ENCODE measurements at regions not wholly inside any gene's neighbourhood (a gene's known extent, or its start where the extent isn't known, plus 50 kb on each side); places are given as distances from the start of the nearest gene placed in this dataset.
"Not testable (repeated sequence)": the region's sequence is repeated elsewhere in the genome, so short reads cannot be mapped to it uniquely, and the experiment has no call there.

DNA sequence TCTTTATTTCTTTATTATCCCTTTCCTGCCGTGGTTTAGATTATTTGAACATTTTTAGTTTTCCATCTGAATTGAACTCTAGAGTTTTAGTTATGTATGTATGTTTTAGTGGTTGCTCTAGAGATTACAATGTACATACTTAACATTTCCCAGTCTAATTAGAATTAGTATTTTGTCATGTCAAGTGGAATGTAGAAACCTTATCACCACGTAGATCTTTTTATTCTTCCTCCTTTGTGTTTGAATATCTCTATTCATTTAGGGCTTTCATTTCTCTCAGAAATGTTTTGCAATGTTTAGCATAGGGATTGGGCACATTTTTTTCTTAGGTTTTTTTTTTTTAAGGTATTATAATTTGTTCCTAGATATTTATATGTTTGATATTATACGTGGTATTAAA lies 73.1 kb upstream of the EZR start:
- H3K27ac ChIP-seq (ENCODE audit: low read depth, low read length), result no peak overlapping the region
- H3K36me3 Mint-ChIP-seq (ENCODE audit: low read depth), result peaks cover 8% of the 10 kb centered on the region
- TF ChIP-seq, protein P1, sequence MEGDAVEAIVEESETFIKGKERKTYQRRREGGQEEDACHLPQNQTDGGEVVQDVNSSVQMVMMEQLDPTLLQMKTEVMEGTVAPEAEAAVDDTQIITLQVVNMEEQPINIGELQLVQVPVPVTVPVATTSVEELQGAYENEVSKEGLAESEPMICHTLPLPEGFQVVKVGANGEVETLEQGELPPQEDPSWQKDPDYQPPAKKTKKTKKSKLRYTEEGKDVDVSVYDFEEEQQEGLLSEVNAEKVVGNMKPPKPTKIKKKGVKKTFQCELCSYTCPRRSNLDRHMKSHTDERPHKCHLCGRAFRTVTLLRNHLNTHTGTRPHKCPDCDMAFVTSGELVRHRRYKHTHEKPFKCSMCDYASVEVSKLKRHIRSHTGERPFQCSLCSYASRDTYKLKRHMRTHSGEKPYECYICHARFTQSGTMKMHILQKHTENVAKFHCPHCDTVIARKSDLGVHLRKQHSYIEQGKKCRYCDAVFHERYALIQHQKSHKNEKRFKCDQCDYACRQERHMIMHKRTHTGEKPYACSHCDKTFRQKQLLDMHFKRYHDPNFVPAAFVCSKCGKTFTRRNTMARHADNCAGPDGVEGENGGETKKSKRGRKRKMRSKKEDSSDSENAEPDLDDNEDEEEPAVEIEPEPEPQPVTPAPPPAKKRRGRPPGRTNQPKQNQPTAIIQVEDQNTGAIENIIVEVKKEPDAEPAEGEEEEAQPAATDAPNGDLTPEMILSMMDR (conservative IDR thresholded peaks at IDR 0.05), result no peak
- H3K27ac Mint-ChIP-seq, result no peak overlapping the region
- 86 to 90% methylated on average over 1 to 2 of the region's 3 CpGs for WGBS, 2 experiments (ENCODE audit: insufficient coverage in 1 of 2, insufficient read length in 1 of 2)
- H3K9me3 Mint-ChIP-seq, result peaks cover 18% of the 10 kb centered on the region
- peaks cover 9% of the 10 kb centered on the region for H3K27me3 Mint-ChIP-seq (ENCODE audit: insufficient read depth)
- H3K4me1 ChIP-seq (ENCODE audit: control insufficient read depth, insufficient read depth, low read length), result no peaks in the 10 kb centered on the region
- no peaks in the 10 kb centered on the region for H3K9me3 ChIP-seq (ENCODE audit: control insufficient read depth, low read length)
- H3K4me3 Mint-ChIP-seq, result no peak overlapping the region
- no peak overlapping the region for H3K4me3 ChIP-seq (ENCODE audit: low read length)
- H3K4me1 Mint-ChIP-seq, result peaks cover 2% of the 10 kb centered on the region
- no peaks in the 10 kb centered on the region for H3K36me3 ChIP-seq (ENCODE audit: control insufficient read depth, insufficient read depth, low read length)
- no peak overlapping the region for H3K9ac ChIP-seq (ENCODE audit: extremely low read depth, low read length, poor library complexity, severe bottlenecking)
- no peak for DNase-seq
- H3K27me3 ChIP-seq (ENCODE audit: control insufficient read depth, insufficient read depth, low read length, poor library complexity, severe bottlenecking), result no peaks in the 10 kb centered on the region

- not testable (repeated sequence) for H3K27me3 ChIP-seq (ENCODE audit: control insufficient read depth, insufficient read depth, low read length, poor library complexity, severe bottlenecking); H3K9me3 ChIP-seq (ENCODE audit: control insufficient read depth, low read length); H3K4me3 ChIP-seq (ENCODE audit: low read length); H3K36me3 Mint-ChIP-seq (ENCODE audit: low read depth); H3K4me3 Mint-ChIP-seq; H3K27ac Mint-ChIP-seq; H3K9ac ChIP-seq (ENCODE audit: extremely low read depth, low read length, poor library complexity, severe bottlenecking); H3K36me3 ChIP-seq (ENCODE audit: control insufficient read depth, insufficient read depth, low read length); H3K4me1 Mint-ChIP-seq; DNase-seq; H3K27ac ChIP-seq (ENCODE audit: low read depth, low read length); H3K4me1 ChIP-seq (ENCODE audit: control insufficient read depth, insufficient read depth, low read length)
- WGBS, 2 experiments (ENCODE audit: insufficient coverage in 1 of 2, insufficient read length in 1 of 2), result 92 to 98% methylated on average over 6 of the region's 6 CpGs
- peaks cover 23% of the 10 kb centered on the region for H3K9me3 Mint-ChIP-seq
- peaks cover 13% of the 10 kb centered on the region for H3K27me3 Mint-ChIP-seq (ENCODE audit: insufficient read depth)
These were observed 72.4 kb upstream of the EZR start for GRCh38 chr6:158891560-158891959.

- H3K4me3 ChIP-seq (ENCODE audit: low read length); H3K9me3 ChIP-seq (ENCODE audit: control insufficient read depth, low read length); H3K4me1 ChIP-seq (ENCODE audit: control insufficient read depth, insufficient read depth, low read length); DNase-seq; H3K36me3 Mint-ChIP-seq (ENCODE audit: low read depth); H3K27ac Mint-ChIP-seq; H3K9ac ChIP-seq (ENCODE audit: extremely low read depth, low read length, poor library complexity, severe bottlenecking); H3K36me3 ChIP-seq (ENCODE audit: control insufficient read depth, insufficient read depth, low read length); H3K27me3 ChIP-seq (ENCODE audit: control insufficient read depth, insufficient read depth, low read length, poor library complexity, severe bottlenecking); H3K27ac ChIP-seq (ENCODE audit: low read depth, low read length); H3K4me3 Mint-ChIP-seq: not testable (repeated sequence)
- 96% methylated on average over 3 to 8 of the region's 8 CpGs for WGBS, 2 experiments (ENCODE audit: insufficient coverage in 1 of 2, insufficient read length in 1 of 2)
- Mint-ChIP-seq H3K9me3 (peaks cover 23% of the 10 kb centered on the region), H3K27me3 (ENCODE audit: insufficient read depth) (peaks cover 13% of the 10 kb centered on the region), H3K4me1 (peaks cover 10% of the 10 kb centered on the region)
These were observed 69.0 kb upstream of the EZR start for GRCh38 chr6:158888171-158888570.

- not testable (repeated sequence) for H3K4me1 ChIP-seq (ENCODE audit: control insufficient read depth, insufficient read depth, low read length); H3K4me3 Mint-ChIP-seq; H3K4me3 ChIP-seq (ENCODE audit: low read length); H3K27ac ChIP-seq (ENCODE audit: low read depth, low read length); H3K9me3 ChIP-seq (ENCODE audit: control insufficient read depth, low read length); H3K36me3 ChIP-seq (ENCODE audit: control insufficient read depth, insufficient read depth, low read length); H3K36me3 Mint-ChIP-seq (ENCODE audit: low read depth); H3K27me3 ChIP-seq (ENCODE audit: control insufficient read depth, insufficient read depth, low read length, poor library complexity, severe bottlenecking); H3K27ac Mint-ChIP-seq; H3K9ac ChIP-seq (ENCODE audit: extremely low read depth, low read length, poor library complexity, severe bottlenecking); DNase-seq
- peaks cover 23% of the 10 kb centered on the region for H3K9me3 Mint-ChIP-seq
- H3K4me1 Mint-ChIP-seq, result peaks cover 10% of the 10 kb centered on the region
- peaks cover 13% of the 10 kb centered on the region for H3K27me3 Mint-ChIP-seq (ENCODE audit: insufficient read depth)
- 95% methylated on average over 13 to 15 of the region's 15 CpGs for whole genome bisulfite sequencing, 2 experiments (ENCODE audit: insufficient coverage in 1 of 2, insufficient read length in 1 of 2)
These were observed 67.3 kb upstream of the EZR start for GRCh38 chr6:158886346-158886977.

GRCh38 chr6:158881884-158882283 lies 62.7 kb upstream of the EZR start:
- not testable (repeated sequence) for H3K27ac ChIP-seq (ENCODE audit: low read depth, low read length); H3K4me3 Mint-ChIP-seq; H3K36me3 ChIP-seq (ENCODE audit: control insufficient read depth, insufficient read depth, low read length); H3K4me1 ChIP-seq (ENCODE audit: control insufficient read depth, insufficient read depth, low read length); H3K9ac ChIP-seq (ENCODE audit: extremely low read depth, low read length, poor library complexity, severe bottlenecking); H3K27ac Mint-ChIP-seq; H3K36me3 Mint-ChIP-seq (ENCODE audit: low read depth); DNase-seq; H3K4me3 ChIP-seq (ENCODE audit: low read length); H3K27me3 ChIP-seq (ENCODE audit: control insufficient read depth, insufficient read depth, low read length, poor library complexity, severe bottlenecking); H3K27me3 Mint-ChIP-seq (ENCODE audit: insufficient read depth)
- peaks cover 17% of the 10 kb centered on the region for H3K9me3 Mint-ChIP-seq
- WGBS, 2 experiments (ENCODE audit: insufficient coverage in 1 of 2, insufficient read length in 1 of 2), result 80 to 100% methylated on average over 1 to 3 of the region's 3 CpGs
- peaks cover 20% of the 10 kb centered on the region for H3K4me1 Mint-ChIP-seq
- peaks cover 13% of the 10 kb centered on the region for H3K9me3 ChIP-seq (ENCODE audit: control insufficient read depth, low read length)

- not testable (repeated sequence) for H3K36me3 Mint-ChIP-seq (ENCODE audit: low read depth); H3K27me3 ChIP-seq (ENCODE audit: control insufficient read depth, insufficient read depth, low read length, poor library complexity, severe bottlenecking); H3K9ac ChIP-seq (ENCODE audit: extremely low read depth, low read length, poor library complexity, severe bottlenecking); H3K36me3 ChIP-seq (ENCODE audit: control insufficient read depth, insufficient read depth, low read length); H3K4me3 Mint-ChIP-seq; H3K4me1 ChIP-seq (ENCODE audit: control insufficient read depth, insufficient read depth, low read length); DNase-seq; H3K27ac ChIP-seq (ENCODE audit: low read depth, low read length); H3K27ac Mint-ChIP-seq; H3K4me3 ChIP-seq (ENCODE audit: low read length); H3K27me3 Mint-ChIP-seq (ENCODE audit: insufficient read depth)
- peaks cover 16% of the 10 kb centered on the region for H3K9me3 ChIP-seq (ENCODE audit: control insufficient read depth, low read length)
- 85% methylated on average over 1 of the region's 1 CpG; no CpG with 5 or more reads in 1 of the 2 experiments for WGBS, 2 experiments (ENCODE audit: insufficient coverage in 1 of 2, insufficient read length in 1 of 2)
- H3K4me1 Mint-ChIP-seq, result peaks cover 14% of the 10 kb centered on the region
- H3K9me3 Mint-ChIP-seq, result peaks cover 19% of the 10 kb centered on the region
These were observed 62.1 kb upstream of the EZR start for GRCh38 chr6:158881276-158881675.

All from endodermal cell (in vitro differentiated cells).